ENCODE measurements at regions not wholly inside any gene's neighbourhood (a gene's known extent, or its start where the extent isn't known, plus 50 kb on each side); places are given as distances from the start of the nearest gene placed in this dataset.
A peak's percentile ranks its signal among the peaks of the same experiment; 100 is the strongest.

DNA sequence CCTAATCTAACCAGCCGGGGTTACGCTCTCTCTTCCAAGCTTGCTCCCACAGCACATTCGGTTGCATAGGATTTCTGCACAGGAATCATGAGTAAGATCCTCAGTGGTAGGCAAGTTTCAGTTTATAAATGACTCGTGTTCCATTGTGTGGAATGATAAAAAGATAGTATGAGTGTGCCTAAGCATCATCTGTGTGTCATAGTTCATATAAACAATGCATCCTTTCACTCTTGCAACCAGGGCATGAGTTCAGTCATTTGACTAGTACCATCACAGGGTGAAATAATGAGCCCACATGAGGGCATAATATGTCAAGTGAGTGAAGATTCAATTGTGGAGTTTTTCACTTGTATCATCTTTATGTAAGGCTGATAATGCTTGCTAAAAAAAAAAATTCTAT is 417.1 kb upstream of the CDH2 start:
- no peak for DNase-seq (ENCODE audit: low read depth)

DNA sequence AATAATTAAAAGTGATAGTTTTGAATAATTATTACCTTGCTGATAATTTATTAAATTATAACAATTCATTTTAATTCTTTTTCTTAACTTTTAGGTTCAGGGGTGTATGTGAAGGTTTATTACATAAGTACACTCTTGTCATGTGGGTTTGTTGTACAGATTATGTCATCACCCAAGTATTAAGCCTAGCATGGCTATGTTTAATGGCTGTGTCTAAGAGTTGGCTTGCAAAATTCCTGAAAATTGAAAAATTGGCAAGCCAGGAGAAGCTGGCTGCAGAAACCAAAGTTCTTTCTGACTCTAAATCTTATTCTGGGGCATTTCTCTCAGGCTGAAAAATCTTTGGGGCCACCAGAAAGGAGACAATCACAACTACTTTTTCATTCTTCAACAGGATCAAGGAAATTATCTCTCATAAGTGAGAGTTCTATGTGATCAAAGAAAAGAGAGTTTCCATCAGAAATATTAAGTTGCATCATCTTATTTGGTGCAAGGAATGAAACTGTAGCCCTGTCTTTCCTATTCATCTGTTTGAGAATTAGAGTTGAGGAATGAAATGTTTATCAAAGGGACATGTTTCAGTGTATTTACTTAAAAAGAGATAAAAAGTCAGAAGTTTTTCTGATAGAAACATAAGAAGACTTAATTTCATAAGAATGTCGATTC is 412.1 kb upstream of the CDH2 start:
- DNase-seq (ENCODE audit: low read depth): peak; percentile 18

DNA sequence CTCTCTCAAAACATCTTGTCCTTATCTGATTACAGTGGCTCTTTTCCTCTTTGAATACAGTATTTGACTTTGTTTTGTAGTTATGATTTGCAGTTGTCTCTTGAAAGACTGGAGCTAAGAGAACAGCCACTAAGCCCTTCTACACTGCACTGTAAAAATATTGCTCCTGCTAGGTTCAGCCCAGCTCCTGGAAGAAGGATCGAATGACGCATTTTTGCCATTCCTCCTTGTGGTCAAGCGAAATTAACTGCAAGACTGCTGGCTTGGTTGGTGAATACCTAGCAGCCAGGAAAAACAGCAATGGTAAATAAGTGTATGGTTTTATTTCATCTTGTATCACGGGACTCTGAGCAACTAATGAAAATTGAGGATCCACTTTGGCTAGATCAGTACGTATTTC is 407.8 kb upstream of the CDH2 start:
- peak; percentile 34 for DNase-seq (ENCODE audit: low read depth)

DNA sequence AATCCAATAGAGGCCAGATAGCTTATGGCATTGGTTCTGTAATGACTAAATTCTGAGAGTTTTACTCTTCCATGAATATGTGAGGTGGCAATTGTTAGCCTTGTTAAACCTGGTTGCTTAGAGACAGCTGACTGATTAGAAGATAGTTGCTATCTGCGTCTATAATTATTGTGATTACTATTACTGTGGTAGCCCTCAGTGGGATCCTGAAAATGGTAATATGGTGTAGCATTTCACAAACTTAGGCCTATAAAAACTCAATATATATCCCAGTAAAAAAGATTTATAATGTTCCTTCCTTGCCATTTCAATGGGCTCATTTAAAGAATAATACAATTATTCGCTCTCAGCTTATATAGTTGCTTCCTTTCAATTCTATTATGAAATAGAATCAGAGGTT is 405.8 kb upstream of the CDH2 start:
- no peak for DNase-seq (ENCODE audit: low read depth)

DNA sequence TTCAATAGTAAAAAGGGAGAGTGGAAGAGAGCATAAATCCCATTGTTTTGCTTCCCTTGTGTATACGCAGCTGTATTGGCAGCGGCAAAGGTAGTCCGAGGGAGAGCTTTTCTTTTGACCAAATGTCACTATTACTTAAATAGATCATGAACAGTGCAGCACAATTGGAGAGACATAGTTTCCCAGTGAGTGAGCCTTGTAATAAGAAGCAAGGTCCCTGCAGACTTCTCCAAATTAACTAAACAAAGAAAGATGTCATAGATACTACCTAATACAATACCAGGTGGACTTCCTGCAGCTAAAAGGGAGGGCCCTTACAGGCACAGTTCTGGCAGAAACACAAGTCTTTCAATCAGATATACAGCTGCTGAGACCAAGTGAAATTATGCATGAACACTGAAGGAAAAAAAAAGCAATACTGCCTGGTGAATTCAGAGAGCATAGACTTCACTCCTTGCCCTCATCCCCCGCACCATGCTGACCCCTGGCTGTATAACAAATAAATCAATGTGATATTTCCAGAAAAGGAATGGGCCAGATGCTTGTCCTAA is 404.7 kb upstream of the CDH2 start:
- DNase-seq (ENCODE audit: low read depth): no peak

DNA sequence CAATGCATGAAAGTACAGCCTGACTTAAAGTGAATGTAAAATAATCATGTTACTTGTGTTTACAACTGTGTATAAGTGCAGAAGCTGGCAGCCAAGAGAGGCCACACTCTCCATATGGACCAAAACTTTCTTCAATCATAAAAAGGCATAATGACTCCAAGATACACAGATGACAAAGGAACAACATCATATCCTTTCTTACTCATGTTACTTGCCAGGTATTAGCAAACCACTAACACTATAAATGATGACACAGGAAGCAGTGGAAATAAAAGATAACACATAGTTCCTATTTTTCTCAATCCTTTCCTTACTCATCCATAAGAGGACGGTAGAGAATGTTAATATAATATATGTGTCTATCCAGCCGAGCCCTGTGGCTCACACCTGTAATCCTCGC is 400.0 kb upstream of the CDH2 start:
- no peak for DNase-seq (ENCODE audit: low read depth)

DNA sequence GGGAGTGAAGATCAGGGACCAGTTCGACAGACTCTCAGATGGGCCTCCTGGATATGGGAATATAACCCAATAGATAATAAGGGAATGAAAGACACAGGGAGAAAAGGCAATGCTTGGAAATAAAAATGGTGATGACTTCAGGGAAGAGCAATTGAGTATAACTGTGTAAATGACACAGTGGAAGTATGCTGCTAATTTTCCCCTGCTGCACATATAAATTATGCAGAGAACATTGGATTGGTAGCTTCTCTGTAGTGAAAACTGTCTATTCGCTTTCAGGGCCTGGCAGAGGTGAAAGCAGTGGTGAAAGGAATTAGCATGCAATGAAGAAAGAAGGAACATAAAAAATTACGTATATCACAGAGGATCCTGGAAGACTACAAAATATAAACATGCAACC is 398.2 kb upstream of the CDH2 start:
- no peak for DNase-seq (ENCODE audit: low read depth)

DNA sequence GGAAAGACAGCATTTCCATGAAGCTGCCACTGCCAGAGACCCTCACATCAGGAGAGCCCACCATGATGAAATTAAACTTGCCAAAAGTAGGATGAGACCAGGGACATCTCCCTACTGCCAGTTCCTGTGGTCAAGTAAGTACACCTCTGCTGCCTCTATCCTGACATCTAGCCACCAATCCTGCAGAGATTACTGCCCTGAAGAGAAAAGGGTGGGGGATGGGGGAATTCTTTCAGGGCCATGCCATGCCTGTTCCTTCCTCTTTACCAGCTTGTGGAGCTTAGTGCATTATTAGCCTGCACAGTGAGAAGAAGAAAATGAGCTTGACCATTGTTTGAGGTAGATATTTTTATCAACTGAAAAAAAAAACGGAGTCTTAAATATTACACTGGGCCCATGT is 397.2 kb upstream of the CDH2 start:
- no peak for DNase-seq (ENCODE audit: low read depth)

DNA sequence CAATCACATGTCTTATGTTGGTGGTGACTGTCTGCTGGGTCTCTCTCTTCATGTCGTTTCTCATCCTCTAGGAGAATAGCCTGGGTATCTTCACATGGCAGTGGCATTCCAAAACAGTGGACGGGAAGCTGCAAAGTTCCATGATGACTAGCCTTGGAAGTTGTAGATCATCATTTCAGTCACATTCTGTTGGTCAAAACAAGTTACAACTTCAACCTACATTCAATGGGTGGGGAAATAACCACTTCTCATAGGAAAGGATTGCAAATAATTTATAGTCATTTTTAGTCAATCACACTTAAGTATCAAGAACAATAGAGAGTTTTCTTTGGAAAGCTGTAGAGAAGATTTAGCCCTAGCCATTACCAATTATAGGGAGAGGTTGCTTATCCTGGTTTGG is 395.0 kb upstream of the CDH2 start:
- DNase-seq (ENCODE audit: low read depth): no peak

DNA sequence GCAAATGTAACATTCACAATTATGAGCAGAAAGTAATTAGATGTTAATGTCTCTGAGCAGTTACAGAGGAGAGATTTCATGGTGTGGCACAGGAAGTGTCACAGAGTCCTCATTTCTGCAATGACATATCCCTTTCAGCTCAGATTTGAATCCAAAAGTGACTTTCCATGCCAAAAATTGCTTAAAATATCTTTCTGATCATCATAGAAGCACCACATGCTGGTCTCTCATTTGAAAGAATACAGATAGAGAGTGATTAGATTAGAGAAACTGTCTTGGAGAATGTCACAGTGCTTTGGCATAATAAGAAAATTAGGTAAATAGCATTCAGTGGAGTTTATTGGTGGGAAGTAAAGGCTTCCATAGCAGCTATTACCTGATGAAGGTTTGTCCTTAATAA is 383.4 kb upstream of the CDH2 start:
- no peak for DNase-seq (ENCODE audit: low read depth)

DNA sequence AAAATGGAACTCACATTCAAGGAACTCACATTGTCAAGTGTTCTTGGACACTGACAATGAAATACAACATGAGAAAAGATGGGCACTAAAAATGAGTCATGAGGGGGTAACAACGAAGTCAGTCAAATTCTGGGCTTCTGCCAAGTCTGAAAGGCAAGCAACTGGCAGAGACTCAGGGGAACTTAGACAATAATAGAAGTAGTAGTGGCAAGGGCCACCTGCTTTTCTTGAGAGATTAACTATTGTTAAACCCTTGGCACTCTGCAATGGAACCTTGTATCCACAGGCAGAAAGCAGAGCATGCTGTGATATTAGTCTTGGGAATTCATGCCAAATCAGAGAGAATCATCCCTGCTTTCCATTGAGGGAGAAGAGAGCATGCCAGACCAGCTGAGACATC is 382.6 kb upstream of the CDH2 start:
- no peak for DNase-seq (ENCODE audit: low read depth)

DNA sequence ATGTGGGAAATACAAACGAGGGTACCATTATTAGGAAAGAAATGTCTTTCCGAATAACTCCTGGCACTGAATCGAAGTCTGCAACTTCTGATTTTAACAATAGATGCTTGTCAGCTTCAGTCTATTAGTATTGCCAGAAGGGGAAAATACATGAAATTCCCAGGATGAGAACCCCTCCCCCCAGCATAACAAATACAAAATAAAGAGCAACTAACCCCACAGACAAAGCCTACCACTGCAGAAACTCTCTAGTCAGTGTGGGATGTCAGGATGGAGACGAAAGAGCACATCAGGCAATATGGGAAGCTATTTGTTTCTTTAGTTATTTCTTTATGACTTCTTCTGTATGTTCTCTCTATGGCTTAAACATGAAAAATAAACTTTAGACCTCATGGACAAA is 365.0 kb upstream of the CDH2 start:
- DNase-seq (ENCODE audit: low read depth): no peak

DNA sequence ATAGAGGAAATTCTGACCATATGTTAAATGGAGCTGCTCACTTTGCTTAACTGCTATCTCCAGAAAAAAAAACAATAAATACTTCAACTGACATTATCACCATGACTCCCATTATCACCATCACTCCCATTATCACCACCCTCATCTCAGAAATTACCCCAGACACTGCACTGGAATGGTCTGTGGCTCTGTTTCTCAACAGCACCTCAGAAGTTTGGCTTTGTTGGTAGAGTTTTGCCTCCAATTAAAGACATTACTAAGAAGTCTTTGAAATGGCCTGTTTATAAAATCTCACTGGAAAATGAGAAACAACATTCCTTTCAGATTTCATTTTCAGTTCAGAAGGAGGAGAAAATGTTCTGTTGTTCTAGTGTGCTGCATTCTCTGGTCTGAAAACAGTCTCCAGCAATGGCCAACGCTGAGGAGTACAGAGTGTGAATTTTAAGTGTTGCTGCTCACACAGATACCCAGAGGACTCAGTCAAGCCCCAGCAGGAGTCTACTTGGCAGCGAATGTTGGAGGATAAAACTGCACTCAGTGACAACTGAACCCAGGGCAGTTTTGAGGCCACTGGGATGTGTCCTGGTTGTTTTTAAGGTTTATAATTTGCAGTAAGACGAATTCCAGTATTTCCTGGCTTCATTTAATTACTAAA is 364.5 kb upstream of the CDH2 start:
- DNase-seq (ENCODE audit: low read depth): peak; percentile 5

DNA sequence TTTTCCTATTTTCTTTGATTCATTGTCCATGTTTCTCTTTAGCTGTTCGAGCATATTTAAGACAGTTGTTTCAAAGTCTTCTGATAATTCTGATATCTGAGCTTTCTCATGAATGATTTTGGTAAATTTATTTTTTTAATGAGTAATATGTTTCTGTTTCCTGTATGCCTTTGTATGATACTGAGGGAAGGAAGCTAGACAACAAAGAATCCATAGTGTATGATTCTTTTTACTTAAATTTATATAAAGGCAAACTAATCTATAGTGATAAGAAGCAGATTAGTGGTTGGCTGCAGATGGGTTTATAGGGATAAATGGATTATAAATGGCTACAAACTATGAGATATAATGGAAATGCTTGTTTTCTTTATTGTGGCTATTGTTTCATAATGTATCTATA is 352.7 kb upstream of the CDH2 start:
- DNase-seq (ENCODE audit: low read depth): no peak

DNA sequence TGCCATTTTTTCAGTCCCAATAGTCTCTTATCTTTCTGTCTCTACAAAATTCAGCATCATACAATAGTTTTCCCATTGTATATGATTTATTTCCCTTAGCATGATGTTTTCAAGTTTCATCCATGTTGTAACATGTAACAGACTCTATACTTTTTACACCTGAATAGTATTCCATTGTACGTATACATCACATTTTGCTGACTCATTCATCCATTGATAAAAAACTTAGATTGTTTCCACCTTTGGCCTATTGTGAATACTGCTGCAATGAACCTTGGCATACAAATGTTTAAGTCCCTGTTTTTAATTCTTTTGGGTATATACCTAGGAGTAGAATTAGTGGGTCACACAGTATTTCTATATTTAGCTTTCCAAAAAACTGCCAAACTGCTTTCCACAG is 349.3 kb upstream of the CDH2 start:
- no peak for DNase-seq (ENCODE audit: low read depth)

DNA sequence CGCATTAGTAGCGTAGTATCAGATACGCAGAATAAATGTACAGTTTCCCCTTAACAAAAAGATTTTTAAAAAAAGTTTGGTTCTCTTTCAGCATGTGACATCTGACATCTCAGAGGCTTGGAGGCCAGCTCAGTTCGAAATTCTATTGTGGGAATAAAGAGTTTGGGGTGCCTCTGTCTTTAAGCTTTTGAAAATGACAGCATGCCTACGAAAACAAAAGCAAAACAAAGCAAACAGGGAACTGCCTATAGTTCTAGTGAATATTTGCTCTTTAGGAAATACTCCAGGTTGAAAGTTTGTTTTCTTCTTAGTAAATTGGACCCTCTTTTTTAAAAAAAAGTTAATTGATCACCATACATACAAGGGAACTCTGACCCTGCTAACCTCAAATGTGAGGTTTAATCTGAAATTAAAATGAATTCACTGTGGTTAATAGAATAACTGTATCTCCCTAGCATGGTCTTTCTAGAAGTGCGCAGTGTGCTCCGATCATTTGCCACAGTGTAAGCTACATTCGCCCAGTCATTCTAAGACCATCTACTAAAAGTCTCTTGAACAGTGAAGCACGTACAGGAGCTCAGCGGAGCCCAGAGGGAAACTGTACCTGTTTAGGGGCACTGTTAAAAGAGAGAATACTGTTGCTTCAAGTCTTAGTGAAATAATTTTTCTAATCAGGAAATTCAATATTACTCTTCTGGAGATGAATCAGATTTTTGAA is 347.0 kb upstream of the CDH2 start:
- DNase-seq (ENCODE audit: low read depth): no peak

DNA sequence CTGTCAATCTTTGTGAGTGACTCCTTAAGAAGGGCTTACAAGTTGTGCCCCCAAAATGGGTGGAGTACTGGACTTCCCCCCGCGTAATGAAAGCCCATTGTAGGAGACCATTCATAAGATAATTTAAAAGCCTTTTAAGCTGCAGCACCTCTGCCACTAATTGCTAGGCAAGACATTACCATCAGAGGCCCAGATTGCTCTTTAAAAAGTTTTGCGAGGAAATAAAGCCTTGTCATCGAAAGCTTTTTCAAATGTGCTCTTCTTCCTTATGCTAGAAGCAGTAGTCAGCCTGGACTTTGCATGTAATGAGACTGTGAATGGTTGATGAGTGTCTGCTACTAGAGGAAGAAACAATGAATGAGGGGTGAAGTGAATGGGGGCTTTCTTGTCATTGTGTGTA is 345.3 kb upstream of the CDH2 start:
- DNase-seq (ENCODE audit: low read depth): no peak

DNA sequence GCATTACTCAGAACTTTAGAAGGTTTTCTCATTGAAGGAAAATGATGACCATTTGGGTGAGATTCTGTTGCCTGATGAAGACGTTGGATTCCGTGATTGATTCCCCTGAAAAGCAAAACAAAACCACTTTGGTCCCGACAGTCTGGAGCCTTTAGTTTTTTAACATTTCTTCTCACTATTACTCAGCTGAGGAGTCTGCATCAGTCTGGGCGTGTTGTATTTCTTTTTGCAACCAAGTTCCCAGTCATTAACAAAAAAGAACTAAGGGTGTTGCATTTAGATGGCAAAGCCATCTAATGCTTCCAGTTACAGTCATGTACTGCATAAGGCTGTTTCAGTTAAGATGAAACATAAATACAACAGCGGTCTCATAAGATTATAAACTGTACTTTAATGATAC is 343.1 kb upstream of the CDH2 start:
- no peak for DNase-seq (ENCODE audit: low read depth)

DNA sequence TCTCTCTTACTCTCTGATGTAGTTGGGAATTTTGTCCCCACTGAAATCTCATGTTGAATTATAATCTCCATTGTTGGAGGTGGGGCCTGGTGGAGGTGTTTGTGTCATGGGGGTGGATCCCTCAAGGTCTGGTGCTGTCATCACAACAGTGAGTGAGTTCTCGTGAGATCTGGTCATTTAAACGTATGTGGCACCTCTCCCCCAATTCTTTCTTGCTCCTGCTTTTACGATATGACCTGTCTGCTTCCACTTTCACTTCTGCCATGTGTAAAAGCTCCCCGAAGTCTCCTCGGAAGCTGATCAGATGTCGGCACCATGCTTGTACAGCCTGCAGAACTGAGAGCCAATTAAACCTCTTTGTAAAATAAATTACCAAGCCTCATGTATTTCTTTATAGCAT is 337.8 kb upstream of the CDH2 start:
- no peak for DNase-seq (ENCODE audit: low read depth)

DNA sequence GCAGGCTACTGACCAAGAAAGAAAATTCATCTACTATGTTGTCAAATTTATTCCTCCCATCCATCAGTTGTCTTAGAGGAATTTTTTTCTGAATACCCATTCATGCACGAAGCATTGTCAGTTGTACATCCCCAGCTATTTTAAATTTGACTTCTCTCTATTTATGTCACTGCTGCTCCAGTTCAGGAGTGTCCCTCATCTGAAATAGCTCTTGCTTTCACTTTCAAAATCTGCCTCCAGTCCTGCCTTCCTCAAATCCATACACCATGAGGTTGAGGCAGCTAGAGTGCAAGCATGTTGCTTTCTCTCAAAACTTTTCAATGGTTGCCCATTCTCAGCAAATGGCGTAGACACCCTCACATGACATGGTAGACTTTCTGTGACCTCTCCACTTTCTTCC is 335.4 kb upstream of the CDH2 start:
- DNase-seq (ENCODE audit: low read depth): no peak

DNA sequence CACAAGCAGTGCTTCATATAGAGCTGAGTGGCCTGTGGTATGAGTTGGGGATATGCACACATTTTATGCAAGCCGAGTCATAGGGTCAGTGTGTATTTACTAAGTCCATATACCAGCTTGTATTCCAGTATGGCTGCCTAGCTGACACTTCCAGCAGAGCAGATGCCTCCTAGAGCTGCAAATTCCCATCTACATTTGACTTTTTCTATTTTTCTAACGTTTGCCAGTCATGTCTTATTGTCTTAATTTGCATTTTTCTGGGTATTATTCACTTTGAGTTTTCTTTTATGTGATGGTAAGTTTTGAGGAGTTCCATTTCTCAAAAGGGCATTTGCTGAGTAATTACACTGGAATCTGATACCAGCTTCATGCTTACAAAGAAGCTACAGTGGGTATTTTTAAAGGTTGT is 334.5 kb upstream of the CDH2 start:
- no peak for DNase-seq (ENCODE audit: low read depth)

DNA sequence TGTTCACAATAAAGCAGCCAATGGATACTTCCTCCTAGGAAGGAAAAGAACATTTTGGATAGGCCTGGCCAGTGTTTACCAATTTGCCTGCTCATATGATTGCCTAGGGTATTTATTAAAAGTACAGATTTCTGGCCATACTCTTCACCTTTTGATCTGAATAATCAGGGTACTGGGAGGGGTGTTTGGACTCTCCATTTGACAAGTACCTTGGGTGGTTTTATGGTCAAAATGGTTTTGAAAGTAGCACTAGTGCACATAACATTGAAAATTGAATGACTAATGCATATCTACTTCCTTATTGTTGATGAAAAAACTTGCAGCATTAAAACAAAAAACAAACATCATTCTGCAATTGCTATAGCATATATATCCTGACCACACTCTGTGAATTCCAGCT is 333.3 kb upstream of the CDH2 start:
- DNase-seq (ENCODE audit: low read depth): no peak

DNA sequence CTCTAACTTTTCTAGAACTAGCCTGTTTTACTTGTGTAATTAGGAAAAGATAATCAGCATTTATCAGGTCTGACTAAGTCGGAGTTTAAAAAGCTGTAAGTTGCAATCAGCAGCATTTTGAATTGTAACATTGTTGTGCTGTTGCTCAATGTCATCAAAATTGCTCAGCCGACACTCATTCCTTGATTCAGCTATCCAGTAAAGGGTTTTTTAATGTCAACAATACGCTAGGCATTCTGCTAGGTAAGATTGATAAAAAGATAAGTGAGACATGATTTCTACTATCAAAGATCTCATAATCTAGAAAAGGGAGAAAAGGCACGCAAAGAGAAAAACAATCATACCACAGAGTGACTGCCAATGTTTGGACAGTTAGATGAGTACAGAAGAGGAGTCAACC is 327.1 kb upstream of the CDH2 start:
- no peak for DNase-seq (ENCODE audit: low read depth)

Data from GM04503 (cell line).